K562 (cell line): ENCODE measurements at regions not wholly inside any gene's neighbourhood (a gene's known extent, or its start where the extent isn't known, plus 50 kb on each side); places are given as distances from the start of the nearest gene placed in this dataset.

Experiments
- ATF6 ChIP-seq: sonication (generic); formaldehyde crosslinking; IDR thresholded peaks from 2 replicates; pipeline ENCODE4 v1.4.0; 2020; ENCODE audit warnings: mild to moderate bottlenecking, missing genetic modification reagents
- CCNT2 ChIP-seq: IDR thresholded peaks from 2 replicates; pipeline ENCODE4 v1.6.1; 2011; ENCODE audit warnings: borderline replicate concordance, low read depth, mild to moderate bottlenecking, moderate library complexity, mixed read lengths, low read length; ENCODE audit not compliant: insufficient read length; ENCODE audit errors: extremely low read depth
- EWSR1 ChIP-seq: fragments of 450-650 bp; IDR thresholded peaks from 2 replicates; pipeline ENCODE4 v1.6.1; 2018; ENCODE audit warnings: borderline replicate concordance, mild to moderate bottlenecking, low read depth, moderate library complexity; ENCODE audit not compliant: partially characterized antibody
- KDM1A ChIP-seq, 2 experiments: fragments of 450-650 bp; IDR thresholded peaks; 2 replicates each; pipeline ENCODE4 v1.6.1; 2016; ENCODE audit warnings: mild to moderate bottlenecking in 2 of 2
- MCM3 ChIP-seq: fragments of 450-650 bp; IDR thresholded peaks from 2 replicates; pipeline ENCODE4 v1.6.1; 2016
- PURB ChIP-seq: sonication (generic); formaldehyde crosslinking; IDR thresholded peaks from 2 replicates; pipeline ENCODE4 v1.9.0; 2021; ENCODE audit warnings: low read depth, mild to moderate bottlenecking, missing genetic modification reagents
- RBM14 ChIP-seq: fragments of 200-400 bp; formaldehyde crosslinking; IDR thresholded peaks from 2 replicates; pipeline ENCODE4 v1.6.1; 2018; ENCODE audit warnings: low read depth, mild to moderate bottlenecking, low read length, moderate library complexity, borderline replicate concordance; ENCODE audit not compliant: insufficient read depth
- SLC30A9 ChIP-seq: fragments of 250-450 bp; sonication (Bioruptor Pico); IDR thresholded peaks from 2 replicates; pipeline ENCODE4 v1.8.0; 2022; ENCODE audit warnings: mild to moderate bottlenecking, moderate library complexity
- TBL1XR1 ChIP-seq, 2 experiments: IDR thresholded peaks; 2 replicates each; pipeline ENCODE4 v1.6.1; 2012; ENCODE audit warnings: improper control_type of control experiment in 2 of 2, low read length in 2 of 2, mild to moderate bottlenecking in 1 of 2
- ZNF592 ChIP-seq: fragments of 450-650 bp; IDR thresholded peaks from 2 replicates; pipeline ENCODE4 v1.6.1; 2017; ENCODE audit warnings: antibody characterized with exemption, mild to moderate bottlenecking
- TF ChIP-seq, protein P1 (sequence below): fragments of 250-450 bp; sonication (Bioruptor Pico); IDR thresholded peaks from 2 replicates; pipeline ENCODE4 v1.5.0; 2022; ENCODE audit warnings: mild to moderate bottlenecking
- TF ChIP-seq, protein P2 (sequence below): fragments of 250-450 bp; sonication (Bioruptor Pico); IDR thresholded peaks from 2 replicates; pipeline ENCODE4 v1.4.0; 2020

DNA sequence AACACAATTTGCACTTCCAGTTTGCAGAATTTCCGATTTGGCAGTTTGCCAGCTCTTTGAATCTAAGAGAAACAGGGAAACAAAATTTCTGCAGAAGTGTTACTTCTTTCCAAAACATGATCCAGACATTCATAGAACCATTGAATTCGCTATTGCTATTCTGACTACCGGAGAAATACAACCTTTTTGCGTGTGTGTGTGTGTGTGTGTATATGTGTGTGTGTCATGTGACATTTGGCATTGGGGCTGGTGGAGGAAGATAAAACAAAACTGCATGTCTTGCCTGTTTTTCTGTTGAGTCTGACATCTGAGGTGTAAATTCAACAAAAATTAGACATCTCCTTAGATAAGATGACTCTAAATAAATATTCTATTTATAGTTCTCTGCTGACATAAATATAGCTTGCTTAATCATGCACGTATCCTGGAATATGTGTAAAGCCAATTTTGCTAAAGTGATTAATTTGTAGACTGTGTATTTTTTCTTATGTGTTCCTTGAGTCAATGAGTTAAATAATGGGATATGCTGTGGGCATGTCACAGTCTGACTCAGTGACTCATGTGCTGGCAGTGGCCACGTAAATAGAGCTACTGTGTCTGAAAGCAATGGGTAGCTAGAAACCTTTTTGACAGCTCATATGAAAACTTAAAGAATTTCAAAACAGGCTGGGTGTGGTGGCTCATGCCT is 98.9 kb downstream of the HPGD start (continued):
- TF ChIP-seq MCM3 (no peak), PURB (CRISPR knock-in tag) (no peak), RBM14 (no peak), ZNF592 (no peak), EWSR1 (no peak), CCNT2 (no peak), KDM1A (IDR thresholded peaks at IDR 0.05) (peak; percentile 21 to 73; a peak in 3 of 4 replicates), SLC30A9 (CRISPR knock-in tag) (no peak), ATF6 (CRISPR knock-in tag) (no peak), TBL1XR1 (IDR thresholded peaks at IDR 0.05; ENCODE audit: low read length in 2 of 2) (peak in 1 of 2 experiments; percentile 54; a peak in 2 of 4 replicates)
- TF ChIP-seq, protein P1, sequence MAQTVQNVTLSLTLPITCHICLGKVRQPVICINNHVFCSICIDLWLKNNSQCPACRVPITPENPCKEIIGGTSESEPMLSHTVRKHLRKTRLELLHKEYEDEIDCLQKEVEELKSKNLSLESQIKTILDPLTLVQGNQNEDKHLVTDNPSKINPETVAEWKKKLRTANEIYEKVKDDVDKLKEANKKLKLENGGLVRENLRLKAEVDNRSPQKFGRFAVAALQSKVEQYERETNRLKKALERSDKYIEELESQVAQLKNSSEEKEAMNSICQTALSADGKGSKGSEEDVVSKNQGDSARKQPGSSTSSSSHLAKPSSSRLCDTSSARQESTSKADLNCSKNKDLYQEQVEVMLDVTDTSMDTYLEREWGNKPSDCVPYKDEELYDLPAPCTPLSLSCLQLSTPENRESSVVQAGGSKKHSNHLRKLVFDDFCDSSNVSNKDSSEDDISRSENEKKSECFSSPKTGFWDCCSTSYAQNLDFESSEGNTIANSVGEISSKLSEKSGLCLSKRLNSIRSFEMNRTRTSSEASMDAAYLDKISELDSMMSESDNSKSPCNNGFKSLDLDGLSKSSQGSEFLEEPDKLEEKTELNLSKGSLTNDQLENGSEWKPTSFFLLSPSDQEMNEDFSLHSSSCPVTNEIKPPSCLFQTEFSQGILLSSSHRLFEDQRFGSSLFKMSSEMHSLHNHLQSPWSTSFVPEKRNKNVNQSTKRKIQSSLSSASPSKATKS = no peak
- TF ChIP-seq, protein P2, sequence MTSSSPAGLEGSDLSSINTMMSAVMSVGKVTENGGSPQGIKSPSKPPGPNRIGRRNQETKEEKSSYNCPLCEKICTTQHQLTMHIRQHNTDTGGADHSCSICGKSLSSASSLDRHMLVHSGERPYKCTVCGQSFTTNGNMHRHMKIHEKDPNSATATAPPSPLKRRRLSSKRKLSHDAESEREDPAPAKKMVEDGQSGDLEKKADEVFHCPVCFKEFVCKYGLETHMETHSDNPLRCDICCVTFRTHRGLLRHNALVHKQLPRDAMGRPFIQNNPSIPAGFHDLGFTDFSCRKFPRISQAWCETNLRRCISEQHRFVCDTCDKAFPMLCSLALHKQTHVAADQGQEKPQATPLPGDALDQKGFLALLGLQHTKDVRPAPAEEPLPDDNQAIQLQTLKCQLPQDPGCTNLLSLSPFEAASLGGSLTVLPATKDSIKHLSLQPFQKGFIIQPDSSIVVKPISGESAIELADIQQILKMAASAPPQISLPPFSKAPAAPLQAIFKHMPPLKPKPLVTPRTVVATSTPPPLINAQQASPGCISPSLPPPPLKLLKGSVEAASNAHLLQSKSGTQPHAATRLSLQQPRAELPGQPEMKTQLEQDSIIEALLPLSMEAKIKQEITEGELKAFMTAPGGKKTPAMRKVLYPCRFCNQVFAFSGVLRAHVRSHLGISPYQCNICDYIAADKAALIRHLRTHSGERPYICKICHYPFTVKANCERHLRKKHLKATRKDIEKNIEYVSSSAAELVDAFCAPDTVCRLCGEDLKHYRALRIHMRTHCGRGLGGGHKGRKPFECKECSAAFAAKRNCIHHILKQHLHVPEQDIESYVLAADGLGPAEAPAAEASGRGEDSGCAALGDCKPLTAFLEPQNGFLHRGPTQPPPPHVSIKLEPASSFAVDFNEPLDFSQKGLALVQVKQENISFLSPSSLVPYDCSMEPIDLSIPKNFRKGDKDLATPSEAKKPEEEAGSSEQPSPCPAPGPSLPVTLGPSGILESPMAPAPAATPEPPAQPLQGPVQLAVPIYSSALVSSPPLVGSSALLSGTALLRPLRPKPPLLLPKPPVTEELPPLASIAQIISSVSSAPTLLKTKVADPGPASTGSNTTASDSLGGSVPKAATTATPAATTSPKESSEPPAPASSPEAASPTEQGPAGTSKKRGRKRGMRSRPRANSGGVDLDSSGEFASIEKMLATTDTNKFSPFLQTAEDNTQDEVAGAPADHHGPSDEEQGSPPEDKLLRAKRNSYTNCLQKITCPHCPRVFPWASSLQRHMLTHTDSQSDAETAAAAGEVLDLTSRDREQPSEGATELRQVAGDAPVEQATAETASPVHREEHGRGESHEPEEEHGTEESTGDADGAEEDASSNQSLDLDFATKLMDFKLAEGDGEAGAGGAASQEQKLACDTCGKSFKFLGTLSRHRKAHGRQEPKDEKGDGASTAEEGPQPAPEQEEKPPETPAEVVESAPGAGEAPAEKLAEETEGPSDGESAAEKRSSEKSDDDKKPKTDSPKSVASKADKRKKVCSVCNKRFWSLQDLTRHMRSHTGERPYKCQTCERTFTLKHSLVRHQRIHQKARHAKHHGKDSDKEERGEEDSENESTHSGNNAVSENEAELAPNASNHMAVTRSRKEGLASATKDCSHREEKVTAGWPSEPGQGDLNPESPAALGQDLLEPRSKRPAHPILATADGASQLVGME (CRISPR knock-in tag) = no peak
